Gastrocnemius medialis (tissue), 4 donors: ENCODE measurements at regions not wholly inside any gene's neighbourhood (a gene's known extent, or its start where the extent isn't known, plus 50 kb on each side); places are given as distances from the start of the nearest gene placed in this dataset.

Experiments
- ATAC-seq, 2 donors: fragments of 150-250 bp; one replicate each; pipeline ENCODE4 v1.9.1; 2016
- DNase-seq, 2 donors: peaks; one replicate each; pipeline ENCODE4 v3.0.0-alpha.2; 2019
- H3K27ac ChIP-seq, 4 donors: fragments of 200-600 bp; sonication (generic); 1 replicate in 1 of 4; 2 replicates in 3 of 4; pipeline ENCODE4 v1.5.1; 2016 to 2018; ENCODE audit warnings: mild to moderate bottlenecking in 2 of 4, moderate library complexity in 1 of 4
- H3K27me3 ChIP-seq, 3 donors: fragments of 200-600 bp; sonication (generic) in 2 of 3; 1 replicate in 1 of 3; 2 replicates in 2 of 3; pipeline versions ENCODE4 v1.5.1 to v1.6.0; 2016 to 2019; ENCODE audit warnings: mild to moderate bottlenecking in 1 of 3, moderate library complexity in 1 of 3
- H3K36me3 ChIP-seq, 2 donors: fragments of 200-600 bp; sonication (generic) in 1 of 2; one replicate each; pipeline ENCODE4 v1.5.1; 2017 to 2018
- H3K4me1 ChIP-seq, 2 donors: fragments of 200-600 bp; sonication (generic) in 1 of 2; one replicate each; pipeline ENCODE4 v1.5.1; 2016 to 2017; ENCODE audit warnings: mild to moderate bottlenecking in 2 of 2
- H3K4me3 ChIP-seq, 4 donors: fragments of 200-600 bp; sonication (generic) in 3 of 4; 1 replicate in 1 of 4; 2 replicates in 3 of 4; pipeline ENCODE4 v1.5.1; 2016 to 2019; ENCODE audit warnings: mild to moderate bottlenecking in 2 of 4
- H3K9me3 ChIP-seq, 3 donors: fragments of 200-600 bp; sonication (generic) in 2 of 3; 1 replicate in 1 of 3; 2 replicates in 2 of 3; pipeline ENCODE4 v1.5.1; 2016 to 2019
- POLR2A ChIP-seq, 2 donors: fragments of 450-650 bp; IDR thresholded peaks; one replicate each; pipeline ENCODE4 v1.6.1; 2017; ENCODE audit warnings: antibody characterized with exemption in 2 of 2, mild to moderate bottlenecking in 2 of 2, moderate library complexity in 2 of 2
- in situ Hi-C, 4 donors: fragments of 200-750 bp; cut with MboI; loops; one replicate each; pipeline versions ENCODE4 v1.15.0 to v1.8.0; 2017; ENCODE audit warnings: low sequenced_read_pairs in 4 of 4
- intact Hi-C: fragments of 100-400 bp; cut with DNase I; formaldehyde crosslinking; loops from one replicate; pipeline ENCODE4 v1.15.1; 2023; ENCODE audit warnings: low total_unique reads
- TF ChIP-seq, protein P1 (sequence below), 5 experiments: fragments of 450-650 bp in 3 of 5; fragments of 200-600 bp in 2 of 5; sonication (generic) in 2 of 5; IDR thresholded peaks in 4 of 5; conservative IDR thresholded peaks in 1 of 5; 1 replicate in 4 of 5; 2 replicates in 1 of 5; pipeline ENCODE4 v1.5.1; 2016 to 2019; ENCODE audit warnings: antibody characterized with exemption in 5 of 5, mild to moderate bottlenecking in 3 of 5, moderate library complexity in 3 of 5

DNA sequence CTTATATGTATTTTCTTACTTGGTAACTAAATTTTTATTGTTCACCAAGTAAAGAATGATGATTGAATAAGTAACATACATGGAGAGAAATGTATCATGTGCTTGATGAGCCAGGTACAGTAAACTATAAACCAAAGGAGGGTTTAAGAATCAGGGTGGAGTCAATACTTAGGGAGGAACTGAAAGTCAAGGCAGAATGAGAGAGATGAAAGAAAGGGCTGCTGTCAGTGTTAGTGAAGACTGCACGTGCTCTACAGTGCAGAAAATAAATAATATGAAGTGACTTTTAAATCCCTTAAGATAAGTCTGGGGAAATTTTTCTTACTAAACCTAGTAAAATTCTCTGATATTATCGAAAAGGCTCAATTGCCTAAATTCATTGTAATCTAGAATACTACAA lies 986.0 kb downstream of the DSC3 start:
- ATAC-seq (no peak), DNase-seq (no peak)
- H3K36me3 ChIP-seq = no peaks in the 10 kb centered on the region
- in situ Hi-C loops = no loop called here
- H3K9me3 ChIP-seq = no peaks in the 10 kb centered on the region
- TF ChIP-seq POLR2A (IDR thresholded peaks at IDR 0.05) = no peak
- TF ChIP-seq, protein P1, sequence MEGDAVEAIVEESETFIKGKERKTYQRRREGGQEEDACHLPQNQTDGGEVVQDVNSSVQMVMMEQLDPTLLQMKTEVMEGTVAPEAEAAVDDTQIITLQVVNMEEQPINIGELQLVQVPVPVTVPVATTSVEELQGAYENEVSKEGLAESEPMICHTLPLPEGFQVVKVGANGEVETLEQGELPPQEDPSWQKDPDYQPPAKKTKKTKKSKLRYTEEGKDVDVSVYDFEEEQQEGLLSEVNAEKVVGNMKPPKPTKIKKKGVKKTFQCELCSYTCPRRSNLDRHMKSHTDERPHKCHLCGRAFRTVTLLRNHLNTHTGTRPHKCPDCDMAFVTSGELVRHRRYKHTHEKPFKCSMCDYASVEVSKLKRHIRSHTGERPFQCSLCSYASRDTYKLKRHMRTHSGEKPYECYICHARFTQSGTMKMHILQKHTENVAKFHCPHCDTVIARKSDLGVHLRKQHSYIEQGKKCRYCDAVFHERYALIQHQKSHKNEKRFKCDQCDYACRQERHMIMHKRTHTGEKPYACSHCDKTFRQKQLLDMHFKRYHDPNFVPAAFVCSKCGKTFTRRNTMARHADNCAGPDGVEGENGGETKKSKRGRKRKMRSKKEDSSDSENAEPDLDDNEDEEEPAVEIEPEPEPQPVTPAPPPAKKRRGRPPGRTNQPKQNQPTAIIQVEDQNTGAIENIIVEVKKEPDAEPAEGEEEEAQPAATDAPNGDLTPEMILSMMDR (IDR thresholded peaks at IDR 0.05 in 4 of 5, conservative IDR thresholded peaks at IDR 0.05 in 1 of 5) = no peak
- H3K4me1 ChIP-seq = no peaks in the 10 kb centered on the region
- H3K4me3 ChIP-seq = no peak overlapping the region
- no peak overlapping the region for H3K27ac ChIP-seq
- no peaks in the 10 kb centered on the region for H3K27me3 ChIP-seq
- intact Hi-C loops = no loop called here

DNA sequence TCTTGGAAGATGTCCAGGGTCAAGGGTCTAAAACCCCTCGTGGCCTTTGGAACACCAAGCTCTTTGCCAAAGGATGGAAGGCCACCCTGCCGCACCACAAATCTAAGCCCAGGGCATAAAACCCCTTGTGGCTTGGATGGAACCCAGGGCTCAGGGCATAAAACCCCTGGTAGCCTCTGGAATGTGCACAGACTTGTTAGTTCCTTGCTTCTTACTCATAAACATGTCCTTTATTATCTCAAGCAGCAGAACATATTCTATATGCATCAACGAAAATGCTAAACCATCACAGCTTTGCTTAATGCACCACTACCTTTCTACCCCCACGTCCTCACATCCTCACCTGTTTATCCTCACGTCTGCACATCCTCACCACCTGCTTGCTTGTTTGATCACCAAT lies 998.0 kb downstream of the DSC3 start:
- ATAC-seq = no peak
- in situ Hi-C loops = no loop called here

DNA sequence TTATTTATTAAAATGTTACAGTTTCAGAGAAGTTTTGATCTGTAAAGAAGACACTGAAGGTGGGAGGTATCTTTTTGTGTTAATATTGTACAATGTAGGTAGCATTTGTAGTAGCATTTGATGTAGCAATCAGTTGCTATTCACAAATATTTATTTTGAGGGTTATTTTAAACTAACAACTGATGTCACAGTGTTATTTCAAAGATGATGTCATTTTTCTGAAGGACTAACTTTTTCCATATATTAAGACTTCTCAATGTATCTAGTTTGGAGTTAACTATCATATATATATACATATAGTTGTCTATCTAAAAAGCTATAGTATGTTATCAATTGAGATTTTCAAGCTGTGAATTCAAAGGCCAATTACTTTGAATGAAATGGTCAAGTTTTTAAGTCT lies 1003.3 kb downstream of the DSC3 start:
- no peak for DNase-seq
- no peak for ATAC-seq
- Histone ChIP-seq H3K9me3 (no peaks in the 10 kb centered on the region), H3K36me3 (no peaks in the 10 kb centered on the region), H3K27ac (no peak overlapping the region), H3K27me3 (no peaks in the 10 kb centered on the region), H3K4me3 (no peak overlapping the region), H3K4me1 (no peaks in the 10 kb centered on the region)
- intact Hi-C loops (no loop called here), in situ Hi-C loops (no loop called here)
- no peak for TF ChIP-seq POLR2A (IDR thresholded peaks at IDR 0.05)
- TF ChIP-seq, protein P1 (IDR thresholded peaks at IDR 0.05 in 4 of 5, conservative IDR thresholded peaks at IDR 0.05 in 1 of 5) = no peak

More for the DNA sequence above, 998.0 kb downstream of the DSC3 start:
- no peaks in the 10 kb centered on the region for H3K36me3 ChIP-seq
- intact Hi-C loops = no loop called here
- TF ChIP-seq, protein P1 (IDR thresholded peaks at IDR 0.05 in 4 of 5, conservative IDR thresholded peaks at IDR 0.05 in 1 of 5) = no peak
- no peak for TF ChIP-seq POLR2A (IDR thresholded peaks at IDR 0.05)
- no peaks in the 10 kb centered on the region for H3K9me3 ChIP-seq
- no peak for DNase-seq
- no peak overlapping the region for H3K4me3 ChIP-seq
- no peaks in the 10 kb centered on the region for H3K4me1 ChIP-seq
- no peak overlapping the region for H3K27ac ChIP-seq
- no peaks in the 10 kb centered on the region for H3K27me3 ChIP-seq

DNA sequence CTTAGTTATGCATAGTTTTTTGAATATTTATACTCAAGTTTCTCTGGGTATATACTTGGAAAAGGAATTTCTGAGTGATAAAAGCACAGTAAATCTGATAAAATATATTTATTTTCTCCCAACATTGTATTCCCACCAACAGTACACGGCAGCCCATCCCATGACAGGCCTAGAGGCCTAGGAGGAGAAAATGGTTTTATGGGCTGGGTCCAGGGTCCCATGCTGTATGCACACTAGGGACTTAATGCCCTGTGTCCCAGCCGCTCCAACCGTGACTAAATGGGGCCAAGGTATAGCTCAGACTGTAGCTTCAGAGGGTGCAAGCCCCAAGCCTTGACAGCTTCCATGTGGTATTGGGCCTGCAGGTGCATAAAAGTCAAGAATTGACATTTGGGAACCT lies 1007.7 kb downstream of the DSC3 start:
- intact Hi-C loops = no loop called here
- H3K36me3 ChIP-seq = no peaks in the 10 kb centered on the region
- ATAC-seq (no peak), DNase-seq (no peak)
- in situ Hi-C loops = no loop called here
- no peaks in the 10 kb centered on the region for H3K4me1 ChIP-seq
- no peaks in the 10 kb centered on the region for H3K9me3 ChIP-seq
- no peak overlapping the region for H3K4me3 ChIP-seq
- H3K27me3 ChIP-seq = no peaks in the 10 kb centered on the region
- H3K27ac ChIP-seq = no peak overlapping the region
- no peak for TF ChIP-seq POLR2A (IDR thresholded peaks at IDR 0.05)
- TF ChIP-seq, protein P1 (IDR thresholded peaks at IDR 0.05 in 4 of 5, conservative IDR thresholded peaks at IDR 0.05 in 1 of 5) = no peak

DNA sequence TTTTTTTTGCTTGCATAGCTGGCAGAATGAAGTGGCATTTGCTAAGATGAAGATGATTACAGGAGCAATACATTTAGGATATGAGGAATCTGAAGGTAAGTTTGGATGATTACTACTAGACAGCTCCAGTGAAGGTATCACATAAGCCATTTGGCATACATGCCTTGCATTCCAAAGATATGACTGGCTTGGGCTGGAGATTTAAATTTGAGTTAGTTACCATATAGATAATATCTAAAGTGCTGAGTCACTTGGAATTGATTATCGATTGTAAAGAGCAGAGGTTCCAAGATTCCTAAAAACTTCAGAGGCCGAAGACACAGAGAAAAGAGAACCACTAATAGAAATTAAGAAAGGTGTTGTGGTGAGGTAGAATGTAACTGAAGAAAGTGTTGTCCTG lies 1026.4 kb downstream of the DSC3 start:
- H3K4me3 ChIP-seq = no peak overlapping the region
- TF ChIP-seq, protein P1 (IDR thresholded peaks at IDR 0.05 in 4 of 5, conservative IDR thresholded peaks at IDR 0.05 in 1 of 5) = no peak
- no peak for TF ChIP-seq POLR2A (IDR thresholded peaks at IDR 0.05)
- DNase-seq (no peak), ATAC-seq (no peak)
- no peaks in the 10 kb centered on the region for H3K36me3 ChIP-seq
- H3K27ac ChIP-seq = no peak overlapping the region
- no peaks in the 10 kb centered on the region for H3K9me3 ChIP-seq
- intact Hi-C loops = no loop called here
- H3K4me1 ChIP-seq = no peaks in the 10 kb centered on the region
- no peaks in the 10 kb centered on the region for H3K27me3 ChIP-seq
- in situ Hi-C loops = no loop called here
